ENCODE measurements at regions not wholly inside any gene's neighbourhood (a gene's known extent, or its start where the extent isn't known, plus 50 kb on each side); places are given as distances from the start of the nearest gene placed in this dataset.

DNA sequence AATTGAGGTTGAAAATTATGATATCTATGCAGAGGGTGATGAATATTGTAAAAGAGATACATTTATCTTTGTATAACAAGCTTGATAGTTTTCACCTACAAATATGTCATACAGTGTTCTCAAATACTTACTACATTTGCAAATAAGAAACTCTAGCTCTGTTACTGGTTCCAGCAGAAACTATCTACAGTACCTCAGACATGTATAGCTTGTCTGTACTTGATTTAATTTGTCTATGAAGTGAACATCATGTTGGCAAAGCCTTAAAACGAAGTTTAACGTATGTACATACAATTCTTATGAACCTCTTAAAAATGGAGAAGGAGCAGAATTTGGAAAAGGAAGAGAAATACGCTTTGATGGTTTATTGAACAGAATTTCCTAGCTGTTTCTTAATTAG is 201.4 kb upstream of the MARCKS start:
- peaks cover 0 to 7% of the 10 kb centered on the region in 2 donors for H3K4me1 ChIP-seq
- H3K27me3 ChIP-seq: no peaks in the 10 kb centered on the region
- no peak for DNase-seq (ENCODE audit: low spot score)
- TF ChIP-seq, protein P1, sequence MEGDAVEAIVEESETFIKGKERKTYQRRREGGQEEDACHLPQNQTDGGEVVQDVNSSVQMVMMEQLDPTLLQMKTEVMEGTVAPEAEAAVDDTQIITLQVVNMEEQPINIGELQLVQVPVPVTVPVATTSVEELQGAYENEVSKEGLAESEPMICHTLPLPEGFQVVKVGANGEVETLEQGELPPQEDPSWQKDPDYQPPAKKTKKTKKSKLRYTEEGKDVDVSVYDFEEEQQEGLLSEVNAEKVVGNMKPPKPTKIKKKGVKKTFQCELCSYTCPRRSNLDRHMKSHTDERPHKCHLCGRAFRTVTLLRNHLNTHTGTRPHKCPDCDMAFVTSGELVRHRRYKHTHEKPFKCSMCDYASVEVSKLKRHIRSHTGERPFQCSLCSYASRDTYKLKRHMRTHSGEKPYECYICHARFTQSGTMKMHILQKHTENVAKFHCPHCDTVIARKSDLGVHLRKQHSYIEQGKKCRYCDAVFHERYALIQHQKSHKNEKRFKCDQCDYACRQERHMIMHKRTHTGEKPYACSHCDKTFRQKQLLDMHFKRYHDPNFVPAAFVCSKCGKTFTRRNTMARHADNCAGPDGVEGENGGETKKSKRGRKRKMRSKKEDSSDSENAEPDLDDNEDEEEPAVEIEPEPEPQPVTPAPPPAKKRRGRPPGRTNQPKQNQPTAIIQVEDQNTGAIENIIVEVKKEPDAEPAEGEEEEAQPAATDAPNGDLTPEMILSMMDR (IDR thresholded peaks at IDR 0.05): no peak
- no peaks in the 10 kb centered on the region for H3K9me3 ChIP-seq
- no peak overlapping the region for H3K27ac ChIP-seq
- no peak overlapping the region for H3K4me3 ChIP-seq
- H3K36me3 ChIP-seq: no peaks in the 10 kb centered on the region

DNA sequence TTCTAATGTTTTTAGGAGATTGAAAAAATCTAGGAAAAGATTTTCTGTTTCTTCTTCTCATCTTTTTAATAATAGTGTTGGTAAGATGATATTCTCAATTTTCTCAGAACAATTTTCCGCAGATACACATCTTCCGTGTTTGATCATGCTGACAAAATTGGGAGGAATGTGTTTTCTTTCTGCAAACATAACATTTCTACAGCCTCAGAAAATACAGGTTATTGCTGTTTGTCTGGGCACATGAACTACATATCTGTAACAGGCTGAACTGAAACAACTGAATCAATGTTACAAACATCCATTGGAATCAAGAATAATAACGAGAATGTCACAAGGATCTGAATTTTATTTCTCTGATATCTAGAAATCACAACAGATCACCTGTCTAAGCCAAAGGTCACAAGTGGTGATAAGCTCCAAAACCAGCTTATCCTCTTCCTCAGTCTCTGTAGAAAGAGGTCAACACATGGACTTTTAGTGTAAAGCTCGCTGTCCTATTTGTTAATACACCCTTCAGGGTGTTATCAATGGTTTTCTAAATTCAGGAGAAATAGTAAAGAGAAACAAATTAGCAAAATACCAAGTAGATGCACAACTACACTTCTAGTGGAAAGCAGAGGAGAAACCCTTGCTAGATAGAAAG is 197.3 kb upstream of the MARCKS start:
- peaks cover 0 to under 1% of the 10 kb centered on the region in 2 donors for H3K4me1 ChIP-seq
- no peak overlapping the region for H3K27ac ChIP-seq
- H3K4me3 ChIP-seq: no peak overlapping the region
- no peaks in the 10 kb centered on the region for H3K9me3 ChIP-seq
- no peaks in the 10 kb centered on the region for H3K36me3 ChIP-seq
- TF ChIP-seq, protein P1 (IDR thresholded peaks at IDR 0.05): no peak
- no peaks in the 10 kb centered on the region for H3K27me3 ChIP-seq
- DNase-seq (ENCODE audit: low spot score): no peak

DNA sequence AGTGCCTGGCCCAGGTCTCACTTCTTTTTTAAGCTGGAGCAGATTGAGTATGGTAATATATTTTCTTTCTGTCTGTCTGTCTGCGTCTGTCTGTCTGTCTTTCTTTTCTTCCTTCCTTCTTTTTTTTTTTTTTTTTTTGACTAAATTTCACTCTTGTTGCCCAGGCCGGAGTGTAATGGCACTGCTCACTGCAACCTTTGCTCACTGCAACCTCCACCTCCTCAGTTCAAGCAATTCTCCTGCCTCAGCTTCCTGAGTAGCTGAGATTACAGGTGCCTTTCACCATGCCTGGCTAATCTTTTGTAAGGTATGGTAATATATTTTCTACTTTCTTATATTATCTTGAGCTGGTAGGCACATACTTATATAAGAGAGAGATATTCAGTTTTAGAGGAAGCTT is 196.3 kb upstream of the MARCKS start:
- Histone ChIP-seq H3K4me3 (no peak overlapping the region), H3K27me3 (no peaks in the 10 kb centered on the region), H3K9me3 (no peaks in the 10 kb centered on the region), H3K27ac (no peak overlapping the region), H3K4me1 (no peaks in the 10 kb centered on the region), H3K36me3 (no peaks in the 10 kb centered on the region)
- DNase-seq (ENCODE audit: low spot score): no peak
- TF ChIP-seq, protein P1 (IDR thresholded peaks at IDR 0.05): no peak

DNA sequence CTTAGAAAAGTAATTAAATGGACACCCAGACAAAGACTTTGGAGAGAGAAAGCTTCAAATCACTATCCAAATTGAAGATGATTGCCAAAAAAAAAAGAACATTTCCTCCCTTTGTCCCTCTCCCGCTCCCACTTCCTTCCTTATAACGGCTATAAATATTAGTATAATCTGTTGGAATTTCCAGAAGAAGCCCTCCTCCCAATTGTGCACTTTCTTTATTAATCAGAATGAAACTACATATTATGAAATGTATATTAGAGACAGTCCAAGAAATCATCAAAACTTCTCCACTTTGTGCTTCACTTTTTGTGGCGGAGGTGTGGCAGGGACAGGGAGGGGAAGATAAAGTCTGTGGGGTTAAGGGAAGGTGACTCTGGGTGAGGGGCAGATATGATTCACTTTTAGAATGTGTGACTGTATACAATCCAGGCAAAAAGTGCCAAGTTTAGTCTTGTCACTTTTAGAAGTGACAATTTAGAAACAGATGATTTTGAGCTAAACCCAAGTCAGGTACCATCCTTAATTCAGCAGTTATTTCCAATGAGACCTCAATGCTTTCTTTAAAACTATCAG is 195.0 kb upstream of the MARCKS start:
- Histone ChIP-seq H3K36me3 (no peaks in the 10 kb centered on the region), H3K27me3 (no peaks in the 10 kb centered on the region), H3K4me3 (no peak overlapping the region), H3K9me3 (no peaks in the 10 kb centered on the region), H3K4me1 (no peaks in the 10 kb centered on the region), H3K27ac (no peak overlapping the region)
- TF ChIP-seq, protein P1 (IDR thresholded peaks at IDR 0.05): no peak
- DNase-seq (ENCODE audit: low spot score): no peak

DNA sequence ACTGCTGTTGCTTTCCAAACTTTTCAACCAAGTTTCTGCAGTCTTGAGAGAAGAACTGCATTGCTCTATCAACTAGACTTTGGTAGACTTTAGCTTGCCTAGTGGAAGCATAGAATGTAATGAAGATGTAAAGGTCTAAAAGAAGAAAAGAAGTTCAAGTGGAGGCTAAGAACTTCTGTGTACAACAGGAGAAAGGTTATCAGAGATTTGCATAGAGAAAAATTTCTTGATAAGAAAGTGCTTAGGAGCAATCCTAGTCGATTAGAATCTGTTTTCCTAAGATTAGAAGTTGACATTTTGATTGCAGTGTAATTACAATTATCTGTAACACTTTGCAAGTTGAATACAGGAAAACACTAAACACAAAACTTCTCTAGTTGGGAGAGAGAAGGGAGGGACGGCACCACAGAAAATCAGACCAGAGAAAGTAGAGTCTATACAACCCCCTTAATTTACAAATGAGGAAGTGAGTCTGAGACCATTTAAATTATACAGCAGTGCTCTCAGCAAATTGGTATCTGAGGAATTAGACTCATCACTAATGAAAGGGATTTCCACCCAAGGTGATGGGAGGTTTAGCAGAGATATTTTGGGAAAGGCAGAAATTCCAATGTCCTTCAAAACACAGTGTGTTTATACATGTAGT is 194.3 kb upstream of the MARCKS start:
- DNase-seq (ENCODE audit: low spot score): no peak
- H3K27me3 ChIP-seq: no peaks in the 10 kb centered on the region
- no peaks in the 10 kb centered on the region for H3K4me1 ChIP-seq
- TF ChIP-seq, protein P1 (IDR thresholded peaks at IDR 0.05): no peak
- no peak overlapping the region for H3K27ac ChIP-seq
- no peaks in the 10 kb centered on the region for H3K9me3 ChIP-seq
- H3K4me3 ChIP-seq: no peak overlapping the region
- no peaks in the 10 kb centered on the region for H3K36me3 ChIP-seq
